G401.6 (cell line): ENCODE measurements at regions not wholly inside any gene's neighbourhood (a gene's known extent, or its start where the extent isn't known, plus 50 kb on each side); places are given as distances from the start of the nearest gene placed in this dataset.

Experiments
- FAIRE-seq: peaks from 2 replicates; lab custom pipeline; 2012; peaks lifted over from hg19 to GRCh38; lab: Jason Lieb, UNC

DNA sequence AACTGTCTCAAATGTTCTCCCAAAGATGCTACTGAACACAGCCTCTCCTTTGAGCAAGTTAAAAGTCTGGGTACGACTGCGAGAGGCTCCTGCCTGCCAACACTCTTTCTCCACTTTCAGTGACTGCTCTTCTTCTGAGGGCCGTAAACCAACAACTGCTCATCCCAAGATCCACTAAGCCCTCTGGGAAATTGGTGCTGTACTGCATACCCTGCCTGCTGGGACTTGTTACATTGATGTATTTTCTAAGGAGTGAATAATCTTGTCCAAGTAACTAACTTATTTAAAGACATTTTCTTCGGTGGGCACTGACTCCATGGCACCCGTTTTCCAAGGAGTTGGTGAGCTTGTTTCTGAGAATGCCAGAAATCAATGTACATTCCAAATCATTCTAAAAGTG is 87.2 kb downstream of the ZNF280B start:
- FAIRE-seq, result no peak

DNA sequence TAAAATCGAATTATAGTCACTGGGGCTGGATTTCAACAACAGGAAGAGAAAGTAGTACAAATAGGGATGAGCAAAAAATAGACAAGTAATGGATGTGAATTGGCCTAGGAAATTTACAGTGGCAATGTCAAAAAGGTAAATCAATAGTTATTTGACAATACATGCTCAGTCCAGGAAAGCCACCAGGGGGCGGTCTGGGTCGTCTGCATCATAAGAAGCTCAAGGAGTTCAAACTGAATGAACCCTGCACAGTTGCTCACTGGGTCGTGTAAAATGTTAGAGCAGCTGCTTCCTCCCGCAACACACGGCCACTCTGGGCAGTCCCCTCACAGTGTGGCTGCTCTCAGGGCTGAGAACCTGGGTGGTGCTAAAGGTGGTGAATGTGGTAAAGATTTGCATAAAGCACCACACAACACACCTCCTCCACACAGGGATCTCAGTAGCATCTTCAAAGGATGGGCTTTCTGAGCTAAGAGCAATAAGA is 85.9 kb downstream of the ZNF280B start:
- FAIRE-seq, result peak; percentile 51

DNA sequence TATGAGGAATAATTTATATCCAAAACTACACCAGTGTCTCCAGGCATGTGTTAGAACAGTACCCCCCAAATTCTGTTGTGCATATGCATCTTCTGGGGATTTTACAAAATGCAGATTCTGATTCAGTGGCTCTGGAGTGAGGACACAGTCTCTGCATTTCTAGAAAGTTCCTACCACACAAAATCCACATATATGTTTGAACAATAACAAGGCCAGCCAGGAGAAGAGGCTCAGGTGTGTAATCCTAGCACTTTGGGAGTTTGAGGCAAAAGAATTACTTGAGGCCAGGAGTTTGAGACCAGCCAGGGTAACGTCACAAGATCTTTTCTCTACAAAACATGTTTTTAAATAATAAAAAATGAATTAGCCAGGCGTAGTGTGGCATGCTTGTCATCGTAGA is 84.9 kb downstream of the ZNF280B start:
- FAIRE-seq, result no peak

DNA sequence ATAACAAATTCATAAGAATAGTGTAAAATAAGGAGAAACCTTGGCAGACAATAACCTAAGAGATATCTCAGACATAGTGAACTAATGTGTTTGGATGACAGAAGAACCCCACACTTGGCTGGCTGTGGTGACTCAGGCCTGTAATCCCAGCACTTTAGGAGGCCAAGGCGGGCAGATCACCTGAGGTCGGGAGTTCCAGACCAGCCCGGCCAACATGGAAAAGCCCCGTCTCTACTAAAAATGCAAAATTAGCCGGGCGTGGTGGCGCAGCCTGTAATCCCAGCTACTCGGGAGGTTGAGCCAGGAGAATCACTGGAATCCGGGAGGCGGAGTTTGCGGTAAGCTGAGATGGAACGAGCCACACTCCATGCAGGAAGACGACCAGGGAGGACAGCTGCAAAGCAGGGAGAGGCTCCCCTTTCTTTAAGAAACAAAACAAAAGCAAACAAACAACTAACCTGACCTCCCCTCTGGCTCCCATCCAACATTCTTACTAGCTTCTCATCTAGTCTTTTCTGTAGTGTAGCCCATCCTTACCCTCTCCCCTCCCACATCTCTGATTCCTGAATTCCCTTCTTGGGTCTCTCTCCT is 84.2 kb downstream of the ZNF280B start:
- no peak for FAIRE-seq

DNA sequence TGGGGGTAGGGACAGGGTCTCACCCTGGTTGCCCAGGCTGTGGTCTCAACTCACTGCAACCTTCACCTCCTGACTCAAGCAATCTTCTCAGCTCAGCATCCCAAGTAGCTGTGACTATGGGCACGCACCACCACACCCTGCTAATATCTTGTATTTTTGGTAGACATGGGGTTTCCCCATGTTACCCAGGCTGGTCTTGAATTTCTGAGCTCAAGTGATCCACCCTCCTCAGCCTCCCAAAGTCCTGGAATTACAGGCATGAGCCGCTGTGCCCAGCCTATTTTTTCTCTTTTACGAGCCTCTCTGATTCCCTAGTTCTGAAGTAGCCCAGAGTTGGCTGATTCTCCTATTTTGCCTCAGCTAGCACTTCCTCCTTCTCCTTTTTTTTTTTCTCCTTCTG is 83.6 kb downstream of the ZNF280B start:
- no peak for FAIRE-seq

DNA sequence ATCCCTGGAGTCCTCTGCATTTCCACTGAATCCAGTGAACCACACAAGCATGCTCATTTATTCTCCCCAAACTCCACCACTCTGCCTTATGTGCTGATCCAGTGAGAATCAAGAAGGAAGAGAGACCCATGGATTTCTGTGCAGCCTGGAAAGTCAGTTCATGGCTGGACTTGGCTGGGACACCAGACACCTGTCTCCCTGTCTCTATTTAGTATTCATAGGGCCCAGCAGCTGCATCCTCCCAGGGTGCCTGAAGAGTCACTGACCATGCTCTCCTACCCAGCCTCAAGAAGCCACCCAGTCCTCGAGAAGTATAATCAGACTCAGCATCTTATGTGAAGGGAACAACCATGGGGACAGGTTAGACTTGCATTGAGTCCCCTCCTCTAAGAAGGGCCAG is 83.2 kb downstream of the ZNF280B start:
- FAIRE-seq, result no peak

DNA sequence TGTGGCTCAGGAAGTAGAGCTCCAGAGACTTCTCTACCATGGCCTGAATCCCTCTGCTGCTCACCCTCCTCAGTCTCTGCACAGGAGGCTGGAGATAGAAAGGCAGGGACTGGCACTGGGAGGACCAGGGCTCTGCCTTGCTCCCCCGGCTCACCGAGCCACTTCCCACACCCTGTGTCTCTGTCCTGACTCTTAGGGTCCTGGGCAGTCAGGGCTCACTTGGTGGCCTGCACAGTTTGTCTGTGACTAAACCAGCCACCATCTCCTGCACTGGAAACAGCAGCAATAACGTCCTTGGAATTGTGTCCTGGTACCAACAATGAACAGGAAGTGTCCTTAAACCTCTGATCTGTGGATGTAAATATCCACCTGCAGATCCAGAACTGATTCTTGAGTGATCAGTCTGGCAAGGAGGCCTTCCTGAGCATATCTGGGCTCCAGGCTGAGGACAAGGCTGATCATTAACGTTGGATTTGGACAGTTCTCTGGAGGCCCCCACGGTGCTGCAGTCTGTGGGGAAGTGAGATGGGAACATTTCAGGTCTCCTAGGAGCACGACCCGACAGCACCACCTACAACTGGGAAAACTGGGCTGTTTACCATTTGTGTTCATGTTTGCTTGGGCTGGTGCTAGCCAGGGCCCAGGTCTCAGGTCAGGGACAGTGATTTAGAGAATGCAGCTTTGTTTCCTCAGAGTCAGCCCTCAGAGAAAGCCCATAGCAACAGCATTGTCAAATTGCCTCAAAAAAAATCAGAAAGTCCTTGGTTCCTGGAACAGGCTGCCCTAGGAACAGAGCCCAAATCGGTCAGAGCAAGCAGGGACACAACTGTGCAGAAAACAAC is 82.5 kb downstream of the ZNF280B start:
- FAIRE-seq, result no peak

DNA sequence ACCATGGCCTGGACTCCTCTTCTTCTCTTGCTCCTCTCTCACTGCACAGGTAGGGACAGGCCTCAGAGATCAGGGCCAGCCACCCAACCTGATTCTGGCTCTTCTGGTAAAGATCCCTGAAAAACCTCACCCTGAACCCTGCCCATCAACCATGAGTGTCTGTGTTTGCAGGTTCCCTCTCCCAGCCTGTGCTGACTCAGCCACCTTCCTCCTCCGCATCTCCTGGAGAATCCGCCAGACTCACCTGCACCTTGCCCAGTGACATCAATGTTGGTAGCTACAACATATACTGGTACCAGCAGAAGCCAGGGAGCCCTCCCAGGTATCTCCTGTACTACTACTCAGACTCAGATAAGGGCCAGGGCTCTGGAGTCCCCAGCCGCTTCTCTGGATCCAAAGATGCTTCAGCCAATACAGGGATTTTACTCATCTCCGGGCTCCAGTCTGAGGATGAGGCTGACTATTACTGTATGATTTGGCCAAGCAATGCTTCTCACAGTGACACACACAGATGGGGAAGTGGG is 80.9 kb downstream of the ZNF280B start:
- FAIRE-seq, result no peak

DNA sequence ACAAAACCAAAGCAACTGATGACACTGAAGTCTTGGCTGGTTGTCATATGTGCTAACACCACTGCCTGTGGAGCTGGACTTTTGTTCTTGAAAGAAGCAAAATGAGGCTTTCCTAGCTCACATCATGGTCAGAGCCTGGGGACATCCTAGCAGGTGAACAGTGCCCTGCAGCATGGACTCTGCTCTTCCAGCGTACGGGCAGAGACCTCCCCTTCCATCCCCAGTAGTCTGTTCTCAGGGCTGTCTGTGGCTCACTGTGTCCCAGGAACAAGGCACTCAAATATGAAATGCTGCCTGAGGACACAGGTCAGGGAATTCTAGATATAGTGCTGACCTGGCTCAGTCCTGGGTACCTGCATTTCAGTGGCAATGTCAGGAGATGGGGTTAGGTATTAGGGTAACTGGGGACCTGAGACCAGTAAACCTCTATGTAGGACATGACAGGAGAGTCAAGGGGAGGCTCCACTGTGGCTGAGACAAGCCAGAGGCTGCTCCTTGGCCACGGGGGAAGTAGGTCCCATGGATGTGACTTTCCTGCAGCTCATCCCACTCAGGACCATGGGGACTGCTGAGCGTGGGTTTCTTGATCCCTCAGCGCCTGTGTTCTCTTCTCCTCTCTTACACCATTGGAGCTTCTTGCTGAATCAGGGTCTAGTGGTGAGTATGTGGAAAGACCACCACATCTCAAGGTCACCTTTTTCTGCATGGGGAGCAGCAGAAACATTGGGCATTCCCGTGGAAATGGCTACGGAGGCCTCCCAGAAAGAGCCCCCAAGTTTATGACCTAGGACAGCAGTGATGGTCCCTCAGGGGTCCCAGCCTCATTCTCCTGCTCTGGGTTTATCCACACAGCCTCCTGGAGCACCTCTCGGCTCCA is 80.1 kb downstream of the ZNF280B start:
- no peak for FAIRE-seq

DNA sequence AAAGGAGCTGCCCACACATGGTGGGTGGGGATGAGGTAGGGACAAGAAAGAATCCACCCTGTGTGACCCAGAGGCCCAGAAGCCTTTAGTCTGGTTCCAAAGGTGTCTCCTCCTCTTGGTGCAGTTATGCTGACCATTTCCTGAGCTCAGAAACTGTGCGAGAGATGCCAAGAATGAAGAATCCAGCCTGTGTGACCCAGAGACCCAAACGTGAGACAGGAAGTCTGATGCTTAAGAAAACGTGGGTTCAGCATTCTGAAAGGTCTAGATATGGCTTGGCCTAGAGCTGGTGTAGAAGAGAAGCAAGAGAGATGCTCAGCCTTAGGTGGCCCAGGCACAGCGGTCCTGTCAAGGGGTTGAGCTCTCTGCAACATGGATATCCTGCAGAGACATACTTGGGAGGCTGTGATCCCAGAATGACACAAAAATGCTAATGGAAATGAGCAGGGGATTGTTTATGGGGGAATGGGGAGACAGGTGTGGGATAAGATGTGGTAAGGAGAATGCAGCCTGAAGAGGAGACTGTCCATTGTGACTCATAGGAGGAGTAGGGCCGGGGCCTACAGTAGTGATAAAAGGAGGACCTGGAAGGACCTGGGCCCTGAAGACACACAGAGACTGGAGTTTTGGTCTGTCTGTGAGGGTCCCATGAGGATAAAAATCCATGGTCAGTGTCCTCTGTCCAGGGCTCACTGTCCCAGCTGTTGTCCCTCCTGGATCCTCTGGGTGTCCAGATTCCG is 79.0 kb downstream of the ZNF280B start:
- FAIRE-seq, result no peak

DNA sequence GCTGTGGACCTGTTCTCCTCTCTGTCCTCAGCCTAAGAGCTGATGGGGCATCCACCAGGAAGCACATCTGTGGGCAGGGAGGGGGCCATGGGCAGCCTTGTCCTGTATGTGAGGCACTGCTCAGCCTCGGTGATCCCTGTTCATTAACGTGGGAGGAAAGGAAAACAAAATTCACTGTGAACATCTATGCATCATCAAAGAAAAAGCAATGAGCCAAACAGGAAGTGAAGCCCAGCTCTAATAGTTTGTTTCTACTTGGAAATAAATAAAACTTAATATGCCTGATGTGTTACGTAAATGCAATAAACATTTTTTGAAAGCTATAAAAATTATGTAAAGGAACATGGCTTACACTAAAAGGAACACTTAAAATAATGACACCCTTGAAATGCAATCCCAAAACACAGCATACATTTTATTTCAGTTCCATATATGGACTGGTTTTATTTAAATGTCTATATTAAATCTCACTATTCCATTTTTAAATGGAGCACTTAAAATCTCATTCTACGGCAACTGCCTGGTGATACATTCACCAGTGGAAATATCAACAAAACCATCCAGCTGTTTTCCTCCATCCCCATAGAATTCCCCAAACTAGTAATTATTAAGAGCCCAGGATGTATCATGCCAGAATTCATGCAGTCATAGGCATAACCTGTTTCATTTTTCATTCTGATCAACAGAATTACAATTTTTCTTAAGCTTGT is 78.3 kb downstream of the ZNF280B start:
- FAIRE-seq, result no peak

DNA sequence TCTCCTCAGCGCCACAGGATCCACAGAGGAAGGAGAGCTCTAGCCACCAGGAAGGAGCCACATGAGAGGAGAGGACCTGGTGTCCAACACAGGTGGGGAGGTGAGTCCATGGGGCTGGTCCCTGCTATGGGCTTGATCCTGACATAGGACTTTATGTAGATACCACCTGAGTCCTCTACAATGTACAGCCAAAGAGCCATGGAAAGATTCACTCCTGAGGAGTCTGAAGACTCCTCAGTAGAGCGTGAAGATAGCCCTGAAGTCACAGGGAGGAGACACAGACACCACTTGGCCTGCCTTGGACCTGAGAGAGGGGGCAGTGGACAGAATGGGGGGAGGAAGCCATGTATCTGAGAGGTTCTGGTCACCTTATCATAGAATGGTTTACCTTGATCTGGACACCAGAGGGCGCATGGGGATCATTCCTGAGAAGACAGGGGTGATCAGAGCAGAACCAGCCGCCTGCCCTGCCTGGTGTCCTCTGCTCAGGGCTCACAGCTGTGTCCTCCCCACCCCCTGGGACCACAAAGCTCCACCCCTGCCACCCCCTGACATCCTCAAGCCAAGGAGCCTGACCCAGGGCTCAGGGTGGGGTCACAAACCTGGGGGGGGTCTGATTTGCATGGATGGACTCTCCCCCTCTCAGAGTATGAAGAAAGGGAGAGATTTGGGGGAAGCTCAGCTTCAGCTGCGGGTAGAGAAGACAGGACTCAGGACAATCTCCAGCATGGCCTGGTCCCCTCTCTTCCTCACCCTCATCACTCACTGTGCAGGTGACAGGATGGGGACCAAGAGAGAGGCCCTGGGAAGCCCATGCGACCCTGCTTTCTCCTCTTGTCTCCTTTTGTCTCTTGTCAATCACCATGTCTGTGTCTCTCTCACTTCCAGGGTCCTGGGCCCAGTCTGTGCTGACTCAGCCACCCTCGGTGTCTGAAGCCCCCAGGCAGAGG is 77.0 kb downstream of the ZNF280B start:
- FAIRE-seq, result no peak

DNA sequence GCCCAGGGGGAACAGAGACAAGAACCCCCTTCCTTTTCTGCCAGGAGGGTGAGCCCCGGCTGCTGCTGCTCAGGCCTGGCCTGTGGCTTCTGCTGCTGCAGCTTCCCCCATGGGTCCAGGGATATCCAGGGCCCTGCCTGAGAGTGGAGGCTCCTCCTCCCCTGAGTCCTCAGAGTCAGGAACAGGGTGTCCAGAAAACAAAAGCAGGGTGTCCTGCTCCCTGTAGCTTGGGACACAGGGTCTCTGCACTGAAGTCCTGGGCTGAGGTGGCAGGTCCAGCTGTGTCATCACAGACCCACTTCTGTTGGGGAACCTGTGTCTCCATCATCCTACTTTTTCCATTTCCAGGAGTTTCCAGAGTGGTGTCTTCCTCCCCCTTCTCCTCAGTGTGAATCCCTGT is 76.1 kb downstream of the ZNF280B start:
- no peak for FAIRE-seq

DNA sequence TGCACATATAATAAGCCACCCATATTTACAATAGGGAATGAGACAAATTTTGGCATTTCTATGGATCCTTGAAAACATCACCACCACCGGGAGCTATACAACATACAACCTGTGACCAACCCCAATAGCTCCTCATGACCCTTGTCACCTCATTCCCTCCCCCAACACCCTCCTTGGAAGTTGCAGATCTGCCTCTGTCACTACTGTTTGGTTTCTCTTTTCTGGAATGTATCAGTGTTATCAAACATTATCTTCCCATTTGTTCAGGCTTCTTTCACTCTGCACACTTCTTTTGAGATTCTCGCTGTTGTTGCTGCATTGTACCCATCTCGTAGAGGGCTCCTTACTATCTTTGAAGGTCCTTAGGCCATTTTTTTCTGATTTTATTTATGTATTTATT is 75.6 kb downstream of the ZNF280B start:
- FAIRE-seq, result no peak

DNA sequence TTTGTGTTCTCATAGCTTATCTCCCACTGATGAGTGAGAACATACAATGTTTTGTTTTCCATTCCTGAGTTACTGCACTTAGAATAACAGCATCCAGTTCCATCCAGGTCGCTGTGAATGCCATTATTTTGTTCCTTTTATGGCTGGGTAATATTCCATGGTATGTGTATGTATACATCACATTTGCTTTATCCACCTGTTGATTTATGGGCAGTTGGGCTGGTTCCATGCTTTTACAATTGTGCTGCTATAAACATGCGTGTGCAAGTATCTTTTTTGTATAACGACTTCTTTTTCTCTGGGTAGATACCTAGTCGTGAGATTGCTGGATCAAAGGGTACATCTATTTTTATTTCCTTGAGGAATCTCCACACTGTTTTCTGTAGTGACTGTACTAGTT is 74.8 kb downstream of the ZNF280B start:
- no peak for FAIRE-seq
